ENCODE measurements at regions not wholly inside any gene's neighbourhood (a gene's known extent, or its start where the extent isn't known, plus 50 kb on each side); places are given as distances from the start of the nearest gene placed in this dataset.

DNA sequence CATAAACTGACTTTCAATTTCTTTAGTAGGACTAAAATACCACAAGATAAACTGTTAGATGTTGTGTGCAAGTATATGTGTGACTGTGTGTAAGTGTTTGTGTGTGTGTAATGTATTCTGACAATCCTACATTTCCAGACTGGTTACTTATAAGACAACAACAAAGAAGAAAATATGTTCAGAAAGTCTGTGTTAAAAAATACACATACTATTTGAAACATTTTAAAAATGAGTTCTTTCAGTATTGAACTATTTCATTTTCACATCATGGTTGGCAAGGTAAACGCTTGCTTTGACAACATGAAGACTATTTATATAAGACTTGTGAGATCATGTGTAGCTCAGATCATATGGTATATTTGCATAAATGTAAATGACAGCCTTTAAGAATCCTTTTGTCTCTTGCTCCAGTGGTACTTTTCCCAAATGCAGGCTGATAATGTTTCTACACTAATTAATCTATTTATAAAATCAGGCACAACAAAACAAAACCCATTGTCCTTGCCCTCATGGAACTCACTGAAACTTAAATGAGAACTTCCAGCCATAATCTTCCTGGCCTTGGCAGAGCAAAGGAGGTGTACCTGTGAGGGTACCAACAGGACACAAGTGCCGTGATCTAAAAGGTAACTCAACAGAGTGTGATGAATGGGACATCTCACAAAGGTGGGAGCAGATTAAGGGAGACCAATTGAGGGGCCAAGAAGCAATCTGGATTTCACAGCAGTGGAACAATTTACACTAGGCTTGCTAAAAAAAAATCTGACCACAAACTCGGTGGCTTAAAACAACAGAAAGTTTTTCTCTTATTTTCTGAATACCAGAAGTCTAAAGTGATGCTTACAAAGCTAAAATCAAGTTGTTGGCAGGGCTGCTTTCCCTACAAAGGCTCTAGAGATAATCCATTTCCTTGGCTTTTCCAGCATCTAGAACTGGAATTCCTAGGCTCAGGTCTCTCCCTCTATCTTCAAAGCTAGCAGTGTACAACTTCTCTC, 349.0 kb downstream of the TBC1D4 start:
- TF ChIP-seq POLR2A (IDR thresholded peaks at IDR 0.05), result no peak
- TF ChIP-seq, protein P1, sequence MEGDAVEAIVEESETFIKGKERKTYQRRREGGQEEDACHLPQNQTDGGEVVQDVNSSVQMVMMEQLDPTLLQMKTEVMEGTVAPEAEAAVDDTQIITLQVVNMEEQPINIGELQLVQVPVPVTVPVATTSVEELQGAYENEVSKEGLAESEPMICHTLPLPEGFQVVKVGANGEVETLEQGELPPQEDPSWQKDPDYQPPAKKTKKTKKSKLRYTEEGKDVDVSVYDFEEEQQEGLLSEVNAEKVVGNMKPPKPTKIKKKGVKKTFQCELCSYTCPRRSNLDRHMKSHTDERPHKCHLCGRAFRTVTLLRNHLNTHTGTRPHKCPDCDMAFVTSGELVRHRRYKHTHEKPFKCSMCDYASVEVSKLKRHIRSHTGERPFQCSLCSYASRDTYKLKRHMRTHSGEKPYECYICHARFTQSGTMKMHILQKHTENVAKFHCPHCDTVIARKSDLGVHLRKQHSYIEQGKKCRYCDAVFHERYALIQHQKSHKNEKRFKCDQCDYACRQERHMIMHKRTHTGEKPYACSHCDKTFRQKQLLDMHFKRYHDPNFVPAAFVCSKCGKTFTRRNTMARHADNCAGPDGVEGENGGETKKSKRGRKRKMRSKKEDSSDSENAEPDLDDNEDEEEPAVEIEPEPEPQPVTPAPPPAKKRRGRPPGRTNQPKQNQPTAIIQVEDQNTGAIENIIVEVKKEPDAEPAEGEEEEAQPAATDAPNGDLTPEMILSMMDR (IDR thresholded peaks at IDR 0.05), result no peak
